ENCODE measurements at regions not wholly inside any gene's neighbourhood (a gene's known extent, or its start where the extent isn't known, plus 50 kb on each side); places are given as distances from the start of the nearest gene placed in this dataset.

DNA sequence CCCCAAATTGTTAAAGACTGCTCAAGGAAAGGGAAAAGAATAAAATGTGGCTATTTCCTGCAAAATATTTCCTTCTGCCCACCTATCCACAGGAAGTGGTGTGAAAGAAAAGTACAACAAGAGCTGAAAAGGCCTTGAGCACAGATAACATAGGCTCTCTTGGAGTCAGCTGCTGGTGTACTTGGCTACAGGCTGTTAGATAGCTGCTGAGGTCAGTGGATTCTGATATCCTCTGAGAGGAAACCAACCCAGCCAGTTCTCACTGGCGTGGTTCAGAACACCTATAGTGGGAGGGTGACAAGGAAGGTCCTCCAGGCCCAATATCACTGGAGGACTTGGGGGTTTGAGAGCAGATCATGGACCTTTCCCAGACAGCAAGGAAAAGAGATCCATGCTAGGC is 124.4 kb upstream of the GAP43 start:
- no peak for DNase-seq (ENCODE audit: insufficient read length, low spot score)
- FAIRE-seq = no peak
- TF ChIP-seq, protein P1, sequence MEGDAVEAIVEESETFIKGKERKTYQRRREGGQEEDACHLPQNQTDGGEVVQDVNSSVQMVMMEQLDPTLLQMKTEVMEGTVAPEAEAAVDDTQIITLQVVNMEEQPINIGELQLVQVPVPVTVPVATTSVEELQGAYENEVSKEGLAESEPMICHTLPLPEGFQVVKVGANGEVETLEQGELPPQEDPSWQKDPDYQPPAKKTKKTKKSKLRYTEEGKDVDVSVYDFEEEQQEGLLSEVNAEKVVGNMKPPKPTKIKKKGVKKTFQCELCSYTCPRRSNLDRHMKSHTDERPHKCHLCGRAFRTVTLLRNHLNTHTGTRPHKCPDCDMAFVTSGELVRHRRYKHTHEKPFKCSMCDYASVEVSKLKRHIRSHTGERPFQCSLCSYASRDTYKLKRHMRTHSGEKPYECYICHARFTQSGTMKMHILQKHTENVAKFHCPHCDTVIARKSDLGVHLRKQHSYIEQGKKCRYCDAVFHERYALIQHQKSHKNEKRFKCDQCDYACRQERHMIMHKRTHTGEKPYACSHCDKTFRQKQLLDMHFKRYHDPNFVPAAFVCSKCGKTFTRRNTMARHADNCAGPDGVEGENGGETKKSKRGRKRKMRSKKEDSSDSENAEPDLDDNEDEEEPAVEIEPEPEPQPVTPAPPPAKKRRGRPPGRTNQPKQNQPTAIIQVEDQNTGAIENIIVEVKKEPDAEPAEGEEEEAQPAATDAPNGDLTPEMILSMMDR (IDR thresholded peaks at IDR 0.05; ENCODE audit: insufficient read depth, missing control alignments) = no peak

DNA sequence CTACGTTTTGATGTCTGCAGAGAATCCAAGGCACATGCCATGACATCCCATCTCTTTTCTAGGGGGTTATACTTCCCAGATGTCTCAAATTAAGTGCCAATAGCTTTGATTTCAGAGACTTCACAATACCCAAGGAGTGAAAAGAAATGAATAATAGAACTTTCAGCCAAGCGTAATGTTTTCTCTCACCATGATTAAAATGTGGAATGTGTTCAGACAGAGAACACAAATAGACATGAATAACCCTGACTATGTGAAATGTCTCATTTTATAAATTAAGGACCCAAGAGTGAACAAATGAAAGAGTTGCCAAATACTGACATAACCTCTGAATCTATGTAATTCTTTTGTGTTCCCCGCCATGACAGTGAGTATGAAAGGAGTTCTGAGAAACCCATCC is 123.6 kb upstream of the GAP43 start:
- DNase-seq (ENCODE audit: insufficient read length, low spot score) (no peak), FAIRE-seq (no peak)
- TF ChIP-seq, protein P1 (IDR thresholded peaks at IDR 0.05; ENCODE audit: insufficient read depth, missing control alignments) = no peak

DNA sequence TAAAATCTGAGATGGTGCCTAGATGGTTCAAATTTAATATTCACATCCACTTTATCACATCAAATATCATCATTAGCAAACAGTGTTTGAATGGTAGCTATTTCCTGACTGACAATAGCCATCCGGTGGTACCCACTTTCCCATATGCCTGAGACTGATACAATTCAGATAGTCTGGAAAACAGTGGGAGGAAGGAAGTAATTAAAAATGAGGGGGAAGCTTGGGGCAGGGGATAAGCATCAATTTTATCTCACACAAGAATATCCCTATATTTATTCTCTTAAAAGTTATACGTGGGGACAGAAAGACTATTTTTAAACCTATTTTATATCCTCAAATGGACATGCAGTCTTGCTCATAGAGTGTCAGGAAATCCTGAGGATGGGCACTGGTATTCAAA is 122.5 kb upstream of the GAP43 start:
- FAIRE-seq (no peak), DNase-seq (ENCODE audit: insufficient read length, low spot score) (no peak)
- TF ChIP-seq, protein P1 (IDR thresholded peaks at IDR 0.05; ENCODE audit: insufficient read depth, missing control alignments) = no peak

DNA sequence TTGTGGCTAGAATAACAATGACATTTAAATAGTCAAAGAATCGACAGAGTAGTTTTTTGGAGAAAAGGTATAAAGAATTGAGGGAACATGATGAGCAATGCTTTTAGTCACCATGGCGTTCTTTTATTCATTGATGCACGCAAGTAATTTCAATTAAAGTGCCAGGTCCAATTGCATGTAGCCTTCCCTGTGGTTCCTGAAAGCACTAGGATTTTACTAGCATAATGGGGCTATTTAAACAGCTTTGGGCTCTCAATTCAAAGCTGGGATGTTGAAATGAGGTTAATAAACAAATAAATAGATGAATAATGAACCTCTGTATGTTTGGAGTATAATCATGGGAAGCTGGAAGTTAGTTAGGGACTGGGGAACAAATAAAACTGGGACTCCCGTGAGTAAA is 121.2 kb upstream of the GAP43 start:
- DNase-seq (ENCODE audit: insufficient read length, low spot score) (no peak), FAIRE-seq (no peak)
- TF ChIP-seq, protein P1 (IDR thresholded peaks at IDR 0.05; ENCODE audit: insufficient read depth, missing control alignments) = no peak

DNA sequence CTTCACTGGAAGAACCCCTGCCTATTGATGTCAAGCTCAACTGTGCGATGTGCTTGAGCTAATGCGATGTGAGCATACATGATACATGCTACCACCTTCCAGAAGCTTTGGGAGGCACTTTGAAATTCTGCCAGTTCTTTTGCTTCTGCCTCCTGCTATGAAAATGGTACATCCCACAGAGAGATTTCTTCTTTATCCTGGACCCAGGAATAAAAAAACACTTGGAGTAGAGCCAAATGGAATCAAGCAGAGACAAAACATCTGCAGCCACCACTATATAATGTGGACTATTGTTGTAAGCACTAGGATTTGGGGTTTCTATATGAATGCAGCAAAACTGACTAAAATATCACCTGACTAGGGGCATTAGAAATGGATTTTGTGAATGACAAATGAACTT is 119.9 kb upstream of the GAP43 start:
- no peak for DNase-seq (ENCODE audit: insufficient read length, low spot score)
- TF ChIP-seq, protein P1 (IDR thresholded peaks at IDR 0.05; ENCODE audit: insufficient read depth, missing control alignments) = no peak
- FAIRE-seq = no peak

DNA sequence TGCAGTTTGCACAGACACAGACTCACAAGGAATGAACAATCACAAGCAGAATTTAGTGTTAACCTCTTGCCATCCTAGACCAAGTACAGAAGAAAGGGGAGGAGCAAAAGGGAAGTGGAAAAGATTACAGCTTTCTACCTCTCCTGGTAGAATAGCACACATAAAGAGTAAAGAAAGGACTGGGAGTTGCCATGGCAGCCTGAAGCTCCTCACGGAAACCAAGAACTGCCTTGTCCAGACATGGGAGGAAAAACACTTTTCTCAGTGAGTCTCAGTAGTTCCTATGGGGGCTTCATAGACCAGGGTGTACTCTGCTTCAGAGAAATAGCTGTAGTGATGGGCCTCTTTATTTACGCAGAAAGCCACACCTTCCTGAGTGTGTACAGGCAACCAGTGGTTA is 114.7 kb upstream of the GAP43 start:
- DNase-seq (ENCODE audit: insufficient read length, low spot score) = no peak
- TF ChIP-seq, protein P1 (IDR thresholded peaks at IDR 0.05; ENCODE audit: insufficient read depth, missing control alignments) = no peak
- no peak for FAIRE-seq

DNA sequence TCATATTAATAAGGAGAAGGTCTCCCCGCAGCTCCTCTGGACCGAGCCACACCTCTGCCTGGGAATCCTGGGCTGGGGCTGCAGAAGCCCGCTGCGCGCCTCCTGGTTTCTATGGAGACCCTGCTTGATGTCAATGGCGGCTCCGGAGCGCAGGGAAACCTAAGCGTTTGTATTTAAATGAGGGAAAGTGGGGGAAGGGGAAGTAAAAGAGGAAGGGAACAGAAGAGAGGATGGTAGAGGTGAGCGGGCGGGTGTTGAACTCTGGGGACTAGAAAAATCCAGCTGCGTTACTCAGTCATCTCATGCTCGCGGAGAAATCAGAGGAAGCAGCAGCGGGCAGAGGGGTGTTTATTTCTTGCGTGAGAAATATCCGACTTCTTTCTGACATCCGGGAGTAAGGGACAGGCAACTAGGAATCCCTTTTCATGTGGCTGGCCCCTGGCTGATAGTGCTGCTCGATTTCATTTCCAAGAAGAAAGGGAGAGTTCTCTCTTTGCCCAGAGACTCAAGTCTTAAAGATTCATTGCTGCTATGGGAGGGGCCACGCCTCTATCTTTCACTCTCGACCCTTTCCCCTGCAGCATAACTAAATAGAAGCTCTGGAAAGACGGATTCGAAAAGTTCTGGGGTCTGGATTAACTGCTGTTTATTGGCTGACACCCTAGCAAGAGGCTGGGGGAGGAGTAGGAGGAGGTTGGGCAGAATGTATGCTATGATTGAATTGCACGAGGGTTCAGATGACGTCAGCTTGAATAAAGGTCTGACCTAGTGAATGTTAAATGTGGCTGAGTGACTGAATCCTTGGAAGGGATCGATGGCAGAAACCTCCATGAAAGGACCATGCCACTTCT is 110.5 kb upstream of the GAP43 start:
- TF ChIP-seq, protein P1 (IDR thresholded peaks at IDR 0.05; ENCODE audit: insufficient read depth, missing control alignments) = no peak
- FAIRE-seq (no peak), DNase-seq (ENCODE audit: insufficient read length, low spot score) (no peak)

Measured in D721Med (cell line).